NT2/D1 (cell line): ENCODE measurements at regions not wholly inside any gene's neighbourhood (a gene's known extent, or its start where the extent isn't known, plus 50 kb on each side); places are given as distances from the start of the nearest gene placed in this dataset.

Experiments
- DNase-seq: peaks from one replicate; pipeline ENCODE4 v3.0.0-alpha.2; 2011; ENCODE audit warnings: low read depth, low spot score
- H3K27me3 ChIP-seq: 2 replicates; pipeline ENCODE4 v1.6.0; 2011; ENCODE audit warnings: mild to moderate bottlenecking; ENCODE audit not compliant: insufficient read length, insufficient read depth
- H3K36me3 ChIP-seq: 2 replicates; pipeline ENCODE4 v1.6.1; 2011; ENCODE audit warnings: mild to moderate bottlenecking, low read length, mixed read lengths; ENCODE audit not compliant: insufficient read depth, insufficient read length
- H3K4me1 ChIP-seq: 2 replicates; pipeline ENCODE4 v1.5.1; 2011; ENCODE audit not compliant: insufficient read depth, insufficient read length
- H3K4me3 ChIP-seq: 2 replicates; pipeline ENCODE4 v1.5.1; 2011; ENCODE audit warnings: low read depth; ENCODE audit not compliant: insufficient read length
- H3K9ac ChIP-seq: 2 replicates; pipeline ENCODE4 v1.6.0; 2011; ENCODE audit warnings: low read depth; ENCODE audit not compliant: insufficient read length
- H3K9me3 ChIP-seq: 2 replicates; pipeline ENCODE4 v1.5.1; 2011; ENCODE audit warnings: mild to moderate bottlenecking, low read length; ENCODE audit not compliant: insufficient read depth
- SUZ12 ChIP-seq: IDR thresholded peaks from 2 replicates; pipeline ENCODE4 v1.6.1; 2011; ENCODE audit not compliant: insufficient read length, insufficient read depth; ENCODE audit errors: extremely low read depth
- YY1 ChIP-seq: IDR thresholded peaks from 2 replicates; pipeline ENCODE4 v1.6.1; 2011; ENCODE audit not compliant: insufficient read length, insufficient read depth
- ZNF274 ChIP-seq: IDR thresholded peaks from 2 replicates; pipeline ENCODE4 v1.6.1; 2011; ENCODE audit warnings: mild to moderate bottlenecking, low read depth, low read length

DNA sequence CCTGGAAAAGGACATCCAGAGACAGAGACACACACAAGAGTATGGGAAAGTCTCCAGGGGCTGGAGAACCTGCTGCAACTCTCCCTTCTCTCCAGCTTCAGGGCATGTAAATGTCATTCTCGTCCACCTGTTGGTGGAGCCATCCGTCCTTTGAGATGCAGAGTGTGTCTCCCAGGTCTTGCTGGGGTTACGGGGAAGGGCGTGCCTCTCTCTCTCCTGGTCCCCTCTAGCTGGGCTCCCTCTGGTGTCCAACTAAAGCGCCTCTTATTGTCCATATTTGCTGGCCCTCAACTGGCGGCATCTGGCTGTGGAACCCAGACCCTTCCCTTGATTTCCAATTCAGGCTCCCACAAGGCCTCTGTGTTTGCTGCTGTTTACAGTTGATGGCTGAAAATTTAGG is 244.1 kb downstream of the BMP7 start:
- H3K4me1 ChIP-seq = peaks cover 7% of the 10 kb centered on the region
- peaks cover 4% of the 10 kb centered on the region for H3K27me3 ChIP-seq
- no peak overlapping the region for H3K9ac ChIP-seq
- TF ChIP-seq YY1 (no peak), ZNF274 (no peak), SUZ12 (no peak)
- no peaks in the 10 kb centered on the region for H3K9me3 ChIP-seq
- H3K4me3 ChIP-seq = no peak overlapping the region
- H3K36me3 ChIP-seq = no peaks in the 10 kb centered on the region
- peak; percentile 88 for DNase-seq

DNA sequence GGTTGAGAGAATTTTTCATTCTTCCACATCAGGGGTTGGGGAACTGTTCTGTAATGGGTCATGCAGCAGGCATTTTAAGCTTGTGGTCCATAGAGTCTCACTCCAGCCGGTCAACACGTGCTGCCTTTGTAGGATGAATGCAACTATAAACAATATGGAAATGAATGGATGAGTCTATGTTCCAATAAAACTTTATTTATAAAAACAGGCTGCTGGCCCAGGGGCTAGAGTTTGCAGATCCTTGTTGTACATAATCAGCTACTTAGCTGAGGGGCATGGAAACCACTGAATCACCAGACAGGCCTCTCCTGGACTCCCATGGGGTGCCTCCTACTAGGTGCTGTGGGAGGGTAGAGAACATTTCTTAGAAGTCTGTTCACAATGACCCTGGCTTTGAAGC is 243.4 kb downstream of the BMP7 start:
- DNase-seq = no peak
- Histone ChIP-seq H3K4me3 (no peak overlapping the region), H3K9me3 (no peaks in the 10 kb centered on the region), H3K36me3 (no peaks in the 10 kb centered on the region), H3K9ac (no peak overlapping the region), H3K4me1 (peaks cover 7% of the 10 kb centered on the region), H3K27me3 (peaks cover 4% of the 10 kb centered on the region)
- TF ChIP-seq YY1 (no peak), SUZ12 (no peak), ZNF274 (no peak)

DNA sequence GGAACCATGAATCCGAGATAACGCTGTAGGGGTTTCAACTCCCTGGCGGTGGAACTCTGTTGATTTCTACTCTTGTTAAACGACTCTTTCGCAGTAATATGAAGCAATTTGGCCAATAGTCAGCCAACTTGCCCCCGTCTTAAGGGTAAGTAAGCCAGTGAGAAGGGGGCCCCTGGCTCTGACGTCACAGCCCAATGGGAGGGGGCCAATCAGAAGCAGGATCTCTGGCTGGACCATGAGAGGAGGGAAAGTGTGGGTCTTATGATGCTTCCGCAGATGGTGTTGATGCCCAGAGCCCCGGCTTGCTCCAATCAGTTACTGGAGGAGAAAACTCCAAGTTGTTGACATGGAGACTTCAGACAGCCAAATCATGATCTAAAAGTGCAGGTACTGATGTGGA is 242.4 kb downstream of the BMP7 start:
- Histone ChIP-seq H3K4me1 (peaks cover 7% of the 10 kb centered on the region), H3K27me3 (peaks cover 4% of the 10 kb centered on the region), H3K36me3 (no peaks in the 10 kb centered on the region), H3K4me3 (no peak overlapping the region), H3K9ac (no peak overlapping the region), H3K9me3 (no peaks in the 10 kb centered on the region)
- DNase-seq = no peak
- TF ChIP-seq ZNF274 (no peak), YY1 (no peak), SUZ12 (no peak)

DNA sequence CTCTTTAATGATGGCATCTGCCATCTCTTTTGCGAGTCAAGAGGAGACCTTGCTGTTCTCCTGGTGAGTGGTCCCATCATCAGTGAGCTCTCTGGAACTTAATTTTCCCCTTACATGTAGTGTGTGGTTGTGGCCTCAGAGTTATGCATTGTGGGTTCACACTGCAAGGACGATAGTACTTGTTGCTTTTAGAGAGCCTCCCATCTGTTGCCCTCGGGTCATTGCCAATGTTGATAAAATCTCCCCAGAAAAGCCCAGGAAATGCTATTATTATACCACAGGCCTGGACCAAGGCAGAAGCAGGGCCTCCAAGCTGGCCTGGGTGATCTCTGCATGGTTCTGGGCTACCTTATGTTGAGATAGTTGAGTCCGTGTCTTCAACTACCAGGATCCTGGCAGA is 241.6 kb downstream of the BMP7 start:
- H3K9ac ChIP-seq = no peak overlapping the region
- H3K4me3 ChIP-seq = no peak overlapping the region
- H3K4me1 ChIP-seq = peaks cover 7% of the 10 kb centered on the region
- no peak for TF ChIP-seq ZNF274
- no peak for TF ChIP-seq SUZ12
- TF ChIP-seq YY1 = no peak
- peaks cover 4% of the 10 kb centered on the region for H3K27me3 ChIP-seq
- DNase-seq = no peak
- no peaks in the 10 kb centered on the region for H3K9me3 ChIP-seq
- no peaks in the 10 kb centered on the region for H3K36me3 ChIP-seq

DNA sequence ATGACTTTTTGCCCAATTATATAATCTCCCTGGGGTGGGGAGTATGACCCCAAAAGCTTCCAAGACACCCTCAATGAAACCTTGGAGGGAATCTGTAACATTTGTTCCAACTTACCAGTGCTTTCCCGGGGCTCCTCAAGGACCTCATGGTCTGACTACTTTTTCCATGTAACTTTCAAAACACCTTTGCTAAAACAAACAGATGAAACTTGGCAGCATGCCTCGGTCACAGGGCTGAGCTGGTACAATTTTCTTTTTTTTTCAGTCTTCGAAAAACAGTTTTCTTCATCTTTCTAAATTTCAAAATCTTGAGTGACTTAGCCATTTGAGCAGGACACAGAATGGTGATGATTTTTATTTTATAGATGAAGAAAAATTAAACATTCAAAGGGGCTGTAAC is 241.2 kb downstream of the BMP7 start:
- H3K4me1 ChIP-seq = peaks cover 7% of the 10 kb centered on the region
- no peaks in the 10 kb centered on the region for H3K9me3 ChIP-seq
- peaks cover 4% of the 10 kb centered on the region for H3K27me3 ChIP-seq
- DNase-seq = no peak
- TF ChIP-seq YY1 (no peak), SUZ12 (no peak), ZNF274 (no peak)
- no peaks in the 10 kb centered on the region for H3K36me3 ChIP-seq
- no peak overlapping the region for H3K4me3 ChIP-seq
- H3K9ac ChIP-seq = no peak overlapping the region

DNA sequence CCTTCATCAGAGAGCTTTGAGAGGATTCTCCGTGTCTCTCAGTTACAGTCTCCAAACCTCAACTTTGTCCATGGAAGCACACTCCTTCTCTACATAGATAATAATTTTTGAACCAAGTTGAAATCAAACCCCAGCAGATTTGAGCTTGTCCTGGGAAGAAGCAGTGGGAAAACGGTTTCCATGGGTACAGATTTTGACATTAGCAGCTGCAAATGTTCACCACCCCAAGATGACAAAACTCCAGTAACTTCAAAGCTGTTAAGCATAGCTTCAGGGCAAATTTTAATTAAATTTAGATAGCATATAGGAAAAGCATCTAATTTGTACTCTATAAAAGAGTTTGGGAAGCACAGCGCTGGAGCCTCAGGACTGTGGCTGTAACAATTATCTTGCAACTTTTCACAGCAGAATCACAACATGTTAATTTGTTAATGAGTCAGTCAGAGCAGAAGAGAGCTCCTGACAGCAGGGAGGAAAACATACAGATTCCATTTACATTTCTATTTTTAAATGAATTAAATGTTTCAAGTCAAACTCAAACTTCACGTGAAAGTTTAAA is 240.7 kb downstream of the BMP7 start:
- H3K9ac ChIP-seq = no peak overlapping the region
- no peaks in the 10 kb centered on the region for H3K36me3 ChIP-seq
- peaks cover 4% of the 10 kb centered on the region for H3K27me3 ChIP-seq
- H3K9me3 ChIP-seq = no peaks in the 10 kb centered on the region
- peaks cover 4% of the 10 kb centered on the region for H3K4me1 ChIP-seq
- no peak for TF ChIP-seq SUZ12
- no peak for TF ChIP-seq YY1
- no peak for TF ChIP-seq ZNF274
- no peak for DNase-seq
- no peak overlapping the region for H3K4me3 ChIP-seq

DNA sequence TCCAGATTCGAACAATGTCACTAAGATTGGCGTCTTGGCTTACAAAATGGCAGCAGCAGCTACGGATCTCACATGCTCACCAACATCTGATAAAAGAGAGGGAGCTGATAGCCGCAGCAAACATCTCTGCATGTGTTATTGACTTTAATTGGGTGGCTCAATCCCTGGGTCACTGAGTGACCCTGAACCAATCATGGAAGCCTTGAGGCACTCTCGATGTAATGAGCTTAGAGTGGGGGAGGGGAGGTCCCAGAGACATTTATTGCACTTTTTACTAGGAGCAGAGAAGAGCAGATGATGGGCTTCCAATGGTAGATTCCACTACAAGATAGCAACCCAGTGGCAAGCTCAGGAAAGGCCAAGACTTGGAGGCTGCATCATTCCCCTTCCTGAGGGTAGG is 238.7 kb downstream of the BMP7 start:
- Histone ChIP-seq H3K9ac (no peak overlapping the region), H3K27me3 (no peaks in the 10 kb centered on the region), H3K4me1 (peaks cover 3% of the 10 kb centered on the region), H3K9me3 (no peaks in the 10 kb centered on the region), H3K4me3 (no peak overlapping the region), H3K36me3 (no peaks in the 10 kb centered on the region)
- no peak for DNase-seq
- TF ChIP-seq YY1 (no peak), SUZ12 (no peak), ZNF274 (no peak)

DNA sequence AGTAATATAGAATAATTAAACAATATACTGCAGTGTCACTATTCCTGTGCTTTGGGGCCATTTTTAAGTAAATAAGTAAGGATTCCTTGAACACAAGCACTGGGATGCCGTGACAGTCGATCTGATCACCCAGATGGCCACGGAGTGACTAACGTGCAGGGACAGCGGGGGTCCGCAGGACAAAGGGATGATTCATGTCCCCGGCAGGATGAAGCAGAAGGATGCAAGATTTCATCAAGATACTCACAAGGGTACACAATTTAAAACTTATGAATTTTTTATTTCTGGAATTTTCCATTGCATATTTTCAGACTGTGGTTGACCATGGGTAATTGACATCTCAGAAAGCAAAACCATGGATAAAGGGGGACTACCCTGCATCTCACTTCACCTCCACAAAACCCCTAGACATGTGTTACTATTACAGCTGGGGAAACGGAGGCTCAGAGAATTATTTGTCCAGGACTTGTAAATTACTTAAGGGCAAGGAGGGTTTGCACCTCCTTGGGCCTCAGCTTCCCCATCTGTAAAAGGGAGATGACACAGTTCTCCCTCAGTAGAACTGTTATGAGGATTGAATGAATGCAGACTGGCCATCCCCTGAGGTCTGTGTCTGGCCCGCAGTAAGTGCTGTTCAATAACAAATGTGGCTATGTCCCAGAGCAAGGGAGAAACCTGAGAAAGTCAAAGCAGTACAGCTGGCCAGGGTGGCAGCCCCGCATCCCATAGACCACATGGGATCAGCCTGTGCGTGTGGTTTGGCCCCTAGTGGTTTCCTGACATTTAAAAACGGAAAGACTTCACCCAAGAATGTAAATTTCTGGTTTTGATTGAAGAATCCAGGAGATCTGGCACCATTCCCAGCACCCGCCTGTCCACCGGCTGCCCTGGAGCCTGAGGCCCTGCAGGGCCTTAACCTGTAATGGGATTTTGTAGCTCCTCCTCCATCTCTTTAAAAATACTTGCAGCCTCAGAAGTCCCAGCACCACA is 235.5 kb downstream of the BMP7 start:
- no peak for DNase-seq

More for the DNA sequence above, 235.5 kb downstream of the BMP7 start:
- Histone ChIP-seq H3K4me1 (peaks cover 6% of the 10 kb centered on the region), H3K27me3 (peaks cover 4% of the 10 kb centered on the region), H3K9me3 (peaks cover 9% of the 10 kb centered on the region; the same call in 1 of the 2 replicates), H3K9ac (no peak overlapping the region), H3K36me3 (no peaks in the 10 kb centered on the region), H3K4me3 (no peak overlapping the region)
- no peak for TF ChIP-seq ZNF274
- no peak for TF ChIP-seq SUZ12
- no peak for TF ChIP-seq YY1
